T-helper 2 cell (primary cell): ENCODE measurements at regions not wholly inside any gene's neighbourhood (a gene's known extent, or its start where the extent isn't known, plus 50 kb on each side); places are given as distances from the start of the nearest gene placed in this dataset.
"Not testable (repeated sequence)": the region's sequence is repeated elsewhere in the genome, so short reads cannot be mapped to it uniquely, and the experiment has no call there.

Source experiments
- DNase-seq, 5 experiments: peaks; one replicate each; pipeline versions ENCODE4 v3.0.0 to v3.0.0-alpha.2; 2012 to 2022

DNA sequence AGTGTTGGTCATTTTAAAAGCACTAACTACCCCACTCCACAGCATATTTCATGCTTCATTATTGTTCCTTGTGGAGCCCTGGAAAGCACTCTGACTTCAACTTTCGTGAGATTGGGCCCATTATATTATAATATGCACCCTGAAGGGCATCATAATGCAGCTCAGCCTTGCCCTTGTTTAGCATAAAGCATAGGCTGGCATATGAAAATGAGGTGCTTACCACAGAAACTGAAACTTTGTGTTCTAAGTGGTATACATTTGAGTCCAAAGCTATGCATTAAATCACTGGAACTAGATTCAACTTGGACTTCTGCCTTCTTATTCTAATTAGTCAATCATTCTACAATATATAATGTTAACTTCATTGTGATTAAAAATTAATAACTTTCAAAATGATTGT lies 1027.9 kb downstream of the STIM2 start:
- DNase-seq: no peak

DNA sequence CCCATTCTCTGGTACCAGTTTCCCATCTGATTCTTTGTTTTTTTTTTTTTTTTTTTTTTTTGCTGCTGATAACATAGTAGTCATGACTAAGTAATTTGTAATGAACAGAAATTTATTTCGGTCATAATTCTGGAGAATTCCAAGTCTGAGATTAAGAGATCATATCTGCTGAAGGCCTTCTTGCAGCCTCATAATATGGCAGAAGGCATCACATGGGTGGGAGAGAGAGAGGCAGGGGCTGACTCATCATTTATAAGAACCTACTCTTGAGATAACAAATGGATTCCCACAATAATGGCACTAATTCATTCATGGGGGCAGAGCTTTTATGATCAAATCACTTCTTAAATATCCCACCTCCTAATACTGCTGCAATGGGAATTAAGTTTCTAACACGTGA lies 1034.3 kb downstream of the STIM2 start:
- no peak for DNase-seq

DNA sequence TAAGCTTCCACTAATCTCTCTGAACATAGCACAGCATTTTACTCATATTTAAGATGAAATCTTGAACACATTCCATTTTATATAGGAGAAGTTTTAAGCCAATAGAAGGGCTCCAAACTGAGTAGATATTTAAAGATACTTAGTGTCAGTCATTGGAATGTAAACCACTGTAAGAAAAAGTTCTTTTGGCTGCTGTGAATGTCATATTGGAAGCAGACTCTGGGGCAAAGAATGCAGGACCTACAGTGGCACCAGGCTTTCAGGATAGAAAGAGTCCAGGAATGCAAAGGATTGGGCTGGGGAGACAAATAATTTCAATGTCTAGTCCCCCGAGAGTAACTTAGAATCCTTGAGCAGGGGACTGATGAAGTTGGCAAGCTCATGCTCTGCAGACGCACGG lies 1047.7 kb downstream of the STIM2 start:
- no peak for DNase-seq

DNA sequence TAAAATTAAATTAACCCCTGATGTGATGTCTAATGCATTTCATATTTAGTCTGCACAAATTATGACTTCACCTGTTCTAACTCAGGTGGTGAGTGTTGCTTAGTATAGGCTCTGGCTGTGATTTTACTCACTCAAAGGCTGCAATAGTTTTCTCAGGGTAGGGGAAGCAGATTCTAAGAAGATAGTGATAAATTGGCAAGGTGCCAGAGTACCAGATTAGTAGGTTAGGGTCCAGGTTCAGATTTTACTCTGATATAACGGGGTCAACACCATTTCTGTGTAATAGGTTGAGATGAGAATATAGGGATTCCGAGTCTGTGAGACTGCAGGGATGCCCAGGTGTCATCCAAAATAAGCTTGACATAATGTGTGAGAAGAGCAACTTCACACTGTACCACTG lies 1049.6 kb downstream of the STIM2 start:
- DNase-seq: no peak

DNA sequence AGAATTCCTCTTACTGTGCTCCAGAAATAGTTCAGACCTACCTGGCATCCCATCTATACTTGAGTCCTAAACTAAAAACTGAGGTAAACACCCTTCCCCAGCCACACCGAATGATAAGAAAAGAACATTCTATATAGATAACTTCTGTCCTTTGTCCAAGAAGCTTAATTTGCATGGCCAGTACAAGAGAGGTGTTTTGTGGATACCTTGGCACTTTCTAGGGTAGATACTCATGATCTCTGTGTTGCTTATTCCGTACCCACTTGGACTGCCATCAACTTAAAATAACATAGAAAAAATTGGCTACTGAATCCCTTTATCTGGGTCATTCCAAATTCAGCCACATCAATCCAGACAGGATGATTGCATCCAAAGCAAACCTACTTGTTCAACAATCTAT lies 1050.4 kb downstream of the STIM2 start:
- no peak for DNase-seq

GRCh38 chr4:27913738-27914137 lies 1053.1 kb downstream of the STIM2 start:
- no peak for DNase-seq

DNA sequence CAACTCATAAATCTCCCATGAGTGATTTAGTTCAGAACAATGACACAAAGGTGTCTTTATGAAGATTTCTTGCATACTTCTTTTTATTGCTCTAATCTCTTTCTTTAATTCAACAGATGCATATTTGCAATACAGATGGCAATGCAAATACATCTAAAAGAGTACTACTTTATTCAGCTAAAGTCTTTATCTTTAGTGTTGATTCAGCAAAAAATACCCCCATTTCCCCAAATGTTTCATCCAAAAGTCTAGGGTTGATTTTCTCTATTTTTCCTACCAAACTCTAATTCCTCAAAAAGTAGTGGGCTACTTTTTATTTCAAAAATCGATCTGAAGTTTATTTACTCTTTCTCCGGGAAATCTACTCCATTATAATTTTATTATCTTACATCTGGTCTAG lies 1055.2 kb downstream of the STIM2 start:
- no peak for DNase-seq

DNA sequence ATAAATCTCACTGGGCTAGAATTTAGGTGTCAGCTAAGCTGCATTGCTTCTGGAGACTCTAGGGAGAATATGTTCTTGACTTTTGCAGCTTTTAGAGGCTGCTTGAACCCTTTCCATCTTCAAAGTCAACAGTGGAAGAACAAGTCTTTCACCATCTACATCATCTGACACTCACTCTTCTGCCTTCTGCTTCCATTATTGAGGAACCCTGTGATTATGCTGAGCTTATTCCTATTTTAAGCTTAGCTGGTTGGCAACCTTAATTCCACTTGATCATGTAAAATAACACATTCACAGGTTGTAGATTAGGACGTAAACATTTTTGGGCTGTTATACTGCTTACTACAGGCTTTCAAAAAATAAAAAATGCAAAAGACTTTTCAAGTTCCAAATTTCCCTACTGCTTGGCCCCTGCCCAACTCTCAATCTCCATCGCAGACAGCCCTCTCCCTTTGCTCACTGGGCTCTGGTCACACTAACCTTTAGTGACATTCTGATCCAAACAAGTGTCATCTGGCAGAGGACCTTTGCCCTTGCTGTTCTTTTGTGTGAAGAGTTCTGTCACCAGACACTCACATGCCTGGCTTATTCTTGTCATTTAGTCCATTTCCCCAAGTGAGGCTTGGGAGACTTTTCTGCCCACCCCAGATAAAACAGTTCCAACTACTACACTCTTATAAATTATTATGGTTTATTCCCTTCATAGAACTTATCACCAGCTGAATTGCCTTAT lies 1056.0 kb downstream of the STIM2 start:
- no peak for DNase-seq

- DNase-seq: no peak
Measured at GRCh38 chr4:27917381-27917780, 1056.7 kb downstream of the STIM2 start.

- DNase-seq: no peak
Measured at GRCh38 chr4:27921231-27921630, 1060.6 kb downstream of the STIM2 start.

DNA sequence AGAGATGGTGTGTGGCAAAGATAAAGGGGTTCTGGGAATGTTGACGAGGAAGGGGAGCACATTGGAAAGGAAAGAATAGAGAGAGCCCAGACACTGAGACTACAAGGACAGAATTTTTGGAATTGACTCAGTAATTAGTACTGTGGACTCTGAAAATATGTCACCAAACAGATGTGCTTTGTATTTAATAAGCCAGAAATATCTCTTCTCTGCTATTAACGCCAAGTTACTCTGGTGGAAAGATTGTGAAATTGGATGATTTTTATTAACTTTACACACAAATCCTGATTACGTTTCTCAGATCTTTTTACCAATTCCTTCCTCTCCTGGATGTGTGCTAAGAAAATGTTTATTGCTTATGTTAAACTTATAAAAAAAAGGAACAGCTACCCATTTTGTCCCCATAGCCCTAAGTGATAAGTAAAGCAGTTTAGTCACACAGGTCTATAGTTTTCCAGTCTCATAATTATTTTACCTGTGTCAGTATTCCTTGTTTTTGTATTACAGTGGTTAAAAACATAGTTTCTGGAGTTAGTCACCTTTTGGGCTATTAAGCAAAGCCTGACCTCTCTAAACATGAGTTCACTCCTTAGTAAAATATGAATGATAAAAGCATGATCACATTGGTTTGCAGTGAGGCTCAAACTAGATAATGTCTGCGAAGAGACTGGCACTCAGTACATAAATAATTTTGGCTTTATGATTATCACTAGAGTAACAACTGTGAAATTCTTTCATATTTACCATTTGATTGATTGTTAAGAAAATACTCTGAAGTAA lies 1068.3 kb downstream of the STIM2 start:
- no peak for DNase-seq

DNA sequence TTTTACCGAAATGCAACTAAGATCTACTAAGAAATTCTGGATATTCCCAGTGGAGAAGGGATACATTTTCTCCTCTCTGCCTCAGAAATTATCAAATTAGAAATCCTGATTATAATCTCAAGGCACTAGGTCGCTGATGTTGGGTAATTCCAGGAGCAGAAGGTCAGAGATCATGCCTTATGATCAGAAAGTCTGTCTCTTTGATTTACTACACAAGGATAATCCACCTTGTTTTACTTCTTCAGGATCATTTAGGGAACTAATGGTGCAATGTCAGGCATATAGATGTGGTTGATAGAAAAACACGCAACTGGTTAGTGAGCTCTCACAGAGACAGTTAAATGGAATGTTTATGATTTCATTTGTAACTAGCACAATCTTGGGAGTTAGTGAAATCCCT lies 1069.7 kb downstream of the STIM2 start:
- DNase-seq: no peak

DNA sequence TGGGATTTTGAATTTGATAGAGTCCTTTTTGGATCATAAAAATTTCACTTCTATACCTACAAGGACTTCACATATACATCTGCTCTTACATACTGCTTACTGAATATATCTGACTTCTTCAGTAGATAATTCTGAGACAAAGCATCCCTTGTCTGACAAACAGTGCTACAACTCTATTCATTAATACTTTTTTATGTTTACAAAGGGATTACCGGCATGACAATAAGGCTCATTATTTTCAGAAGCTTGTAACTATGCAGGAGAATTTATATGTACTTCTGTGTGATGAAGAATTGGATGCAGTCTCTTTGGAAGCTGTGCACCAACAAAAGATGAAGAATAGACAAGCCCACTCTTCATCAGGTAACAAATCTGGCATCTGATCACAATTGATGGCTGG lies 1070.3 kb downstream of the STIM2 start:
- no peak for DNase-seq

- no peak for DNase-seq
Measured at GRCh38 chr4:27931584-27931983, 1070.9 kb downstream of the STIM2 start.

GRCh38 chr4:27934871-27935270 lies 1074.2 kb downstream of the STIM2 start:
- DNase-seq: no peak

DNA sequence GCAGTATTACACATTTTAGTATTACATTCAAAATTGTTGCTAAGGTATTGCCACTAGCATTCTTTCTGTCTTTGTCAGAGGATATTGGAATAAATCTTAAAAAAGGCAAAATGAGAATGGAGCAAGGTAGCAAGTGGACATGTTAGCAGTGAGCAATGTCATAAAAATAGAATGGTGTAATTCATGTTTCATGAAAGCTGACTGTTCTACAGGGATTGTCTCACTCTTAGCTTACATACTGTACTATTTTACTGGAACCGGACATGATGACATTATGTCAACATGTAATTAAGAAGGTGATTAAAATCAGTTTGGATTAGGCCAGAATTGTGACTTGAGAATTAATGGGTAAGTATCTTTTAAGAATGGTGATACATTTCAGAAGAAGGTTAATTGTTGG lies 1086.2 kb downstream of the STIM2 start:
- no peak for DNase-seq

DNA sequence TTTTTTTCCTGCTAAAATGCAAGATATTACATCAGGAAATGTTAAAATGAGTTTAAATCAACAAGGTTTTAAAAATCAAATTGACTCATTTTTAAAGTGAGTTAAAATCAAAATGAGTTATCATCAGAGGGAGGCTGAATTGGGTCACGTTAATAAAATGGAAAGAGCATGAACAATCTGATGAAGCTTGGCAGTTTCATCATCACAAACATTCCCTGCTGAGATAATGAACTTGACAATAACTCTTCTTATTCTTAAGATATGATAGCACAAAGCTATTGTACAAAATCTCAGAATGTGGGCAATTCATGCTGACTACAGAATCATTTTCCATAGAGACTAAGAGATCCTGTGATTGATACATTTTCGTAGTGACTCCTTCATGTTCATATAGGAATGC lies 1086.7 kb downstream of the STIM2 start:
- no peak for DNase-seq

DNA sequence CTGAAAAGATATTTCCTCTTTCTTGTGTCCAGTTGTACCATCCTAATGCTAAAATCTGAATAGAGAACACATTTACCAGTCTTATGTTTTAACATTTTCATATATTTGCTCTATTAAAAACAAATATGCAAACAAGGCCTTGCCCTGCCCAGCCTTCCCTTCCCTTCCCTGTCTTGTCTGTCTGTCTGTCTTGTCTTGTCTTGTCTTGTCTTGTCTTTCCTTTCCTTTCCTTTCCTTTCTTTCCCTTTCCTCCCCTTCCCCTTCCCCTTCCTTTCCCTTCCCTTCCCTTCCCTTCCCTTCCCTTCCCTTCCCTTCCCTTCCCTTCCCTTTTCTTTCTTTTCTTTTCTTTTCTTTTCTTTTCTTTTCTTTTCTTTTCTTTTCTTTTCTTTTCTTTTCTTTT lies 1103.5 kb downstream of the STIM2 start:
- no peak for DNase-seq

GRCh38 chr4:27966664-27967063 lies 1106.0 kb downstream of the STIM2 start:
- DNase-seq: no peak

DNA sequence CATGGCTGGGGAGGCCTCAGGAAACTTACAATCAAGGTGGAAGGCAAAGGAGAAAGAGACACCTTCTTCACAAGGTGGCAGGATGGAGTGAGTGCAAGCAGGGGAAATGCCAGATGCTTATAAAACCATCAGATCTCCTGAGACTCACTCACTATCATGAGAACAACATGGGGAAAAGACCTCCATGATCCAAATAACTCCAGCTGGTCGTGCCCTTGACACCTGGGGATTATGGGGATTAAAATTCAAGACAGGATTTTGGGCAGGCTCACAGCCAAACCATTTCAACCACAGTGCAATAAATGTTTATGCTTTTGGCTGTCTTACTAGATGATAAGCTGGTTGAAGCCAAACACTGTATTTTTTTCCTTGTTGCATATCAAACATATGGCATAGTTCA lies 1112.4 kb downstream of the STIM2 start:
- DNase-seq: no peak

- DNase-seq: no peak
Measured at GRCh38 chr4:27973700-27974099, 1113.1 kb downstream of the STIM2 start.

DNA sequence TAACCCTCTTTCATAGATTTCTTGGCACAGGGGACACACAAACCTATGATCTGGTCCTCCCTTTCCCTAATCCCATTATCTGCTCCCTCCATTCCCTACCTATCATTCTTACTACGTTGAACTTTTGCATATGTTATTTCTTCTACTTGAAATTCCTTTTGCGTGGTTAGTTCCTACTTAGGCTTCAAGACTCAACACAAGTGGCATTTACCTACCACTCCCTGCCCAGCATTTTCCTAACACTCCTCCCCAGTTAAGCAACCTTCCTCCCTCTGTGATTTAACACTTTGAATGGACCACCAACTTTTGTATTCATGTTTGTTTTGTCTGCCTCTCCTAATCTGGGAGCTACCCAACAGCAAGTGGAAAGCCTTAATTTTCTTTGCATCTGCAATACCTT lies 1113.7 kb downstream of the STIM2 start:
- DNase-seq: no peak

DNA sequence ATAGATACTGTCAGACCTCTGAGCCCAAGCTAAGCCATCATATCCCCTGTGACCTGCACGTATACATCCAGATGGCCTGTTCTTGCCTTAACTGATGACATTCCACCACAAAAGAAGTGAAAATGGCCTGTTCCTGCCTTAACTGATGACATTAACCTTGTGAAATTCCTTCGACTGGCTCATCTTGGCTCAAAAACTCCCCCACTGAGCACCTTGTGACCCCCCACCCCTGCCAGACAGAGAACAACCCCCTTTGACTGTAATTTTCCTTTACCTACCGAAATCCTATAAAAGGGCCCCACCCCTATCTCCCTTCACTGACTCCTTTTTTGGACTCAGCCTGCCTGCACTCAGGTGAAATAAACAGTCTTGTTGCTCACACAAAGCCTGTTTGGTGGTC lies 1114.2 kb downstream of the STIM2 start:
- not testable (repeated sequence) for DNase-seq

GRCh38 chr4:27978427-27979109 lies 1117.9 kb downstream of the STIM2 start:
- DNase-seq: not testable (repeated sequence)
